Skeletal muscle tissue (tissue), 3 donors: ENCODE measurements at regions not wholly inside any gene's neighbourhood (a gene's known extent, or its start where the extent isn't known, plus 50 kb on each side); places are given as distances from the start of the nearest gene placed in this dataset.

Experiments
- H3K27ac ChIP-seq: one replicate; pipeline ENCODE4 v1.7.0; 2013; ENCODE audit warnings: mild to moderate bottlenecking, low read depth, low read length, inconsistent platforms
- H3K27me3 ChIP-seq, 3 donors: one replicate each; pipeline ENCODE4 v1.7.0; 2013; ENCODE audit warnings: low read length in 3 of 3; ENCODE audit not compliant: control insufficient read depth in 3 of 3, insufficient read depth in 3 of 3
- H3K36me3 ChIP-seq, 3 donors: one replicate each; pipeline ENCODE4 v1.7.0; 2013; ENCODE audit warnings: low read length in 3 of 3; ENCODE audit not compliant: control insufficient read depth in 3 of 3, insufficient read depth in 3 of 3
- H3K4me1 ChIP-seq, 3 donors: one replicate each; pipeline ENCODE4 v1.7.0; 2013; ENCODE audit warnings: low read length in 3 of 3, mild to moderate bottlenecking in 3 of 3; ENCODE audit not compliant: control insufficient read depth in 3 of 3, insufficient read depth in 3 of 3
- H3K4me3 ChIP-seq, 3 donors: one replicate each; pipeline ENCODE4 v1.7.0; 2013; ENCODE audit warnings: low read length in 3 of 3
- H3K9ac ChIP-seq, 3 donors: one replicate each; pipeline ENCODE4 v1.7.0; 2013; ENCODE audit warnings: low read length in 3 of 3, mild to moderate bottlenecking in 3 of 3, moderate library complexity in 2 of 3, low read depth in 1 of 3
- H3K9me3 ChIP-seq, 3 donors: one replicate each; pipeline ENCODE4 v1.7.0; 2013; ENCODE audit warnings: low read length in 3 of 3; ENCODE audit not compliant: control insufficient read depth in 3 of 3
- donor health status: Osteomylitis.

DNA sequence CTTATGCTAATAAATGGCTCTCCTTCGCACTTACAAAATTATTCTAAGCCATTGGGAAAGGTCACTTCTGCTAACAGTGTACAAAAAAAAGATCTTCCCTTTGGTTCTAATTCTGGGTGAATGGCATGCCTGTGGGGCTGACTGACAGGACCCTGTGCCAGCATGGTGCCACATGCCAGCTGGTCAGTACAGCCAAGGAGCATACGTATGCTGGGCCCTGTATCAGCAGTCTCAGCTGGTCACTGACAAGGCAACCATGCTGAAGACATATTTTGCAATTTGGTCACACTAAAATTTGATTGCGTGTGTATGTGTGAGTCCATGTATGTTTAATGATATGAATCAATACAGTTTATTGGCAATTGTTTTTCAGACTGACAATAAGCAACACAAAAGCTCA, 246.1 kb downstream of the TBL1XR1 start:
- no peaks in the 10 kb centered on the region for H3K36me3 ChIP-seq
- peak overlapping the region; percentile 32 to 69 (median 63) for H3K9ac ChIP-seq
- peak overlapping the region in 2 of 3 donors; percentile 13 to 36 for H3K4me3 ChIP-seq
- H3K9me3 ChIP-seq = no peaks in the 10 kb centered on the region
- no peaks in the 10 kb centered on the region for H3K27me3 ChIP-seq
- H3K4me1 ChIP-seq = peaks cover 29 to 35% (median 29%) of the 10 kb centered on the region in 3 donors
- H3K27ac ChIP-seq = peak overlapping the region; percentile 87

DNA sequence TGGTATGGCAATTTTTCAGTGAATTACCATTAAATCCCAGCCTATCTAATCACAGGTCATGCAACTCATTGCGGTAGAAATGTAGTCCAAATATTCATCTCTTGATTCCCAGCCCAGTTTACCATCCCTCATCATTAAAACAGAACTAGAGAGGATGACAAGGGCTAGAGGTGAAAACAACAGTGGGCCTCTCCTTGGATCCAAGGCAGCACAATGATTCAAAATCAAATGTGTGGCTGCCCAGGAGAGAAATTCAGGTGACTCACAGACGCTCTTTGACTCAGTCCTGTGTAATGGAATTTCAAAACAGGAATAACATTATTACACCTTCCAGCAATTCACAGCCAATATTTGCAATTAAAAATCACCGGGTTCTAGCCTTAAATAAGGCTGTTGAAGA, 246.5 kb downstream of the TBL1XR1 start:
- no peaks in the 10 kb centered on the region for H3K36me3 ChIP-seq
- H3K9ac ChIP-seq = peak overlapping the region; percentile 32 to 69 (median 63)
- peak overlapping the region in 2 of 3 donors; percentile 13 to 36 for H3K4me3 ChIP-seq
- peak overlapping the region; percentile 87 for H3K27ac ChIP-seq
- H3K27me3 ChIP-seq = no peaks in the 10 kb centered on the region
- H3K4me1 ChIP-seq = peaks cover 29 to 35% (median 29%) of the 10 kb centered on the region in 3 donors
- no peaks in the 10 kb centered on the region for H3K9me3 ChIP-seq

DNA sequence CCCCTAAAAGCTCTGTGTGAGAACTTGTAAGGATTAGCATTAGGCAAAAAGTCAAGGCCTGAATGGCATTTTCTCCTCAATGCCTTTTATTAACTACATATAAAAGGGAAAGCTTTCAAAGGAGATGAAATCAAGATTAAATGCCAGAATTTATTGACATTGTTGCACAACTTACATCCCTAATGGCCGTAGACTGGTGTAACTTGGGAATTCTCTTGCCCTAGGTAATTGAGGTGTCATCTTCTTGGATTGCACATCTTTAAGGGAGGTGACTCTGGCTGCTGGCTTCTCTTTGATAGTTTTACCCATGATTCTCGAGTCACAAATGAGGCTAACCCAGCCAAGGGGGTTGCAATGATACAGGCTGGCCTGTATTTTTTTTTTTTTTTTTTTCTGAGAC, 249.1 kb downstream of the TBL1XR1 start:
- Histone ChIP-seq H3K27me3 (no peaks in the 10 kb centered on the region), H3K27ac (no peak overlapping the region), H3K4me3 (no peak overlapping the region), H3K9ac (no peak overlapping the region), H3K4me1 (peaks cover 16 to 26% (median 20%) of the 10 kb centered on the region in 3 donors), H3K9me3 (no peaks in the 10 kb centered on the region), H3K36me3 (no peaks in the 10 kb centered on the region)

DNA sequence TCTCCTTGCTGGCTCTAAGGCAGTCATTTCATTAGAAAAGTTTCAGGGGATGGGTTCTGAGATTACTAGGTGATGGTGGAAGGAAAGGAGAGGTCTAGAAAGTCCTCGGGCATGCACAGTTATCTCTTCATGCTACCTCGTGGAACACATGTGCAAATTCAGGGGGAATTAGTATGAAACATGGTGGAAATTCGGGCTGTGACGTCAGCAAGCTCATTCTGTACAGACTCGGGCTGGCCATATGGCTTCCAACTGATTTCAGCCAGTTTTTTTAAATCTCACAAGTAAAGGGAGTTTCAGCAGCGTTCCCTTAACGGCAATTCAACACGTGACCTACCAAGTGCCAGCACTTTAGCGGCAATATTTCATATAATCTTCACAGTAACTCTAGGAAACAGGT, 251.1 kb downstream of the TBL1XR1 start:
- Histone ChIP-seq H3K36me3 (no peaks in the 10 kb centered on the region), H3K27ac (no peak overlapping the region), H3K9ac (no peak overlapping the region), H3K27me3 (no peaks in the 10 kb centered on the region), H3K9me3 (no peaks in the 10 kb centered on the region), H3K4me3 (no peak overlapping the region), H3K4me1 (peaks cover 8 to 12% (median 11%) of the 10 kb centered on the region in 3 donors)

DNA sequence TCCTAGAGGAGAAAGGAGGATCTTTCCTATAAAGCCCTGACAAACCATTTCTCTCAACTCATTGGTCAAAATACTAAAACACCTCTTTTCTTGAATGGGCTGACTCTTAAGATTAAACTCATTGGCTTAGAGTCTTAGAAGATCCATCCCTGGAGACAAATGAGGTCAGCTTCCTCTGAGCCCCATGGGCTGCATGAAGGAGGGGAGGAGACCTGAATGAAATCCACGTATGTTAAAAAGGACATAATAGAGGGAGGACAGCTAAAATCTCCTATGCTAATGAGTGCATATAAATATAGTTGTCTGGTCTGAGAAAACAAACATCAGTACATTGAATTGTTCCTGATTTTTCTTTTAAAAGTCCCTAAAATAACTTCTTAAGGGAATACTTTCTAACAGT, 255.0 kb downstream of the TBL1XR1 start:
- H3K4me3 ChIP-seq = no peak overlapping the region
- no peak overlapping the region for H3K27ac ChIP-seq
- H3K27me3 ChIP-seq = no peaks in the 10 kb centered on the region
- H3K9ac ChIP-seq = no peak overlapping the region
- no peaks in the 10 kb centered on the region for H3K9me3 ChIP-seq
- H3K4me1 ChIP-seq = peaks cover 0 to 2% (median 0%) of the 10 kb centered on the region in 3 donors
- H3K36me3 ChIP-seq = no peaks in the 10 kb centered on the region

DNA sequence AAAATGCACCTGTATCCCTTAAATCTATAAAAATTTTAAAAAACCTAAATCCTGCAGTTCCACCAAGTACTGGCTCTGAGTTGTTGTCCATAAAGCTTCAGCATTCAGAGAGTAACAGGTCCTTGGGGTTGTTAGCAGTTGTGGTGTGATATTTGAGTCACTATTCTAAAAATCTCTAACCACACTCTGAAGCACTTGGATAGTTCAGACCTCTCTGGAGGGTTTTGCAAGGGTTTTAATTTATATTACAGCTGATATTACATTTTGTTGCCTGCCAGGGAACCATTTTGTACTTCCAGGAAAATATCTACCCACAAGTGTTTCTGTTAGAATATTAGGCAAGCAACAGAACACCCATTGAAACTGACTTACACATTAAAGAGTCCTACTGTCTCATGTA, 255.6 kb downstream of the TBL1XR1 start:
- no peaks in the 10 kb centered on the region for H3K27me3 ChIP-seq
- peaks cover 0 to 2% (median 0%) of the 10 kb centered on the region in 3 donors for H3K4me1 ChIP-seq
- H3K27ac ChIP-seq = no peak overlapping the region
- H3K9me3 ChIP-seq = no peaks in the 10 kb centered on the region
- no peak overlapping the region for H3K4me3 ChIP-seq
- no peak overlapping the region for H3K9ac ChIP-seq
- no peaks in the 10 kb centered on the region for H3K36me3 ChIP-seq

DNA sequence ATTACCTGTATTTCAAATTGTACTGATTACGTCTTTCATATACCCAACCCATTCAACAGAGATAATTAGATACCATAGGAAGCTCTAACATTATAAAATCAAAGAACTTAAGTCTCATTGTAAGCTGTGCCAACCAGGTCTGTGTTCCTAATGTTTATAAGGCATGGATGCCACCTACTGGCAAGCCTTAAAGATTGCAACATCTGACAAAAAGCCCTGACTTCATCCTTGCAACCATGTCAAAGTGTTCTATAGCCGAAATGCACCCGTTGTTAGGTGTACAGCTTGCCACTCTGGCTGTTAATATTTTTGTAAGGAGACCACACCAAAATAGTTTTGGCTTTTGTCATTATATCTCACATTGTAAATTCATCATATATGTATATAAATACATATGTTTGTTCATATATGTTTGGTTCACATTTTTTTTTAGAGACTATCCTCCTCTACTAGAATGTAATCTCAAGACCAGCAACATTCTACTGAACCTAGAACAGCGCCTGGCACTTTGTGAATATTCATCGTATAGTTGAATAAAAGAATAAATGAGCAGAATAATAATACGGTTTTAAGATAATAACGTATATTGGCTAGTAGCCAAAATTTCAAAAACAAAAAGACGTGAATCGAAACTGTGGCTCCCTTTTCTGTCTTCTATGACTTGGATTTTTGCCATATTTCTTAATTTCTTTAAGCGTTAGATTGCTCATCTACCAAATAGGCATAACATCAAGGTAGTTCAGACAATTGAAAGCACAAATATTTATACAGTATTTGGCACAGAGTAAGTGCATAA, 258.1 kb downstream of the TBL1XR1 start:
- Histone ChIP-seq H3K4me1 (peaks cover 0 to 2% (median 0%) of the 10 kb centered on the region in 3 donors), H3K9me3 (no peaks in the 10 kb centered on the region), H3K27me3 (no peaks in the 10 kb centered on the region), H3K4me3 (no peak overlapping the region), H3K9ac (no peak overlapping the region), H3K36me3 (no peaks in the 10 kb centered on the region), H3K27ac (no peak overlapping the region)

DNA sequence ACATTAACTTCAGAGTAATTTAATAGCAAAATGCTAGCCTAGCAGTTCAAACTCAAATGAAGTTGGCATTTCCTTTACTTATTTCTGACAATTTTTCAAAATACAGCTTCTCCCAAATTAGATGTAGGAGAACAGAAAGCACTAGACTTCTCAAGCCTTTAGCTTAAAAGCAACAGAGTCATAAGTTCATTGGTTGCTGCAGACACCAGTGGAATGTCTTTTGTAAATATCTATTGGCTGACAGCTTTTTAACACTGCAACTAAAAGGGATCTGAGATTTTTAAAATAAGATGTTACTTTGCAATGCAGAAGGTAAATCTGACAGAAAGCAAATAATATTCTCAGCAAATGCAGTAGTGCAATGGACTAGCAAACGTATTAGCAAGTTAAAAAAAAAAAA, 259.3 kb downstream of the TBL1XR1 start:
- Histone ChIP-seq H3K9ac (no peak overlapping the region), H3K4me3 (no peak overlapping the region), H3K36me3 (no peaks in the 10 kb centered on the region), H3K27ac (no peak overlapping the region), H3K9me3 (no peaks in the 10 kb centered on the region), H3K27me3 (no peaks in the 10 kb centered on the region), H3K4me1 (peaks cover 0 to 2% (median 0%) of the 10 kb centered on the region in 3 donors)

DNA sequence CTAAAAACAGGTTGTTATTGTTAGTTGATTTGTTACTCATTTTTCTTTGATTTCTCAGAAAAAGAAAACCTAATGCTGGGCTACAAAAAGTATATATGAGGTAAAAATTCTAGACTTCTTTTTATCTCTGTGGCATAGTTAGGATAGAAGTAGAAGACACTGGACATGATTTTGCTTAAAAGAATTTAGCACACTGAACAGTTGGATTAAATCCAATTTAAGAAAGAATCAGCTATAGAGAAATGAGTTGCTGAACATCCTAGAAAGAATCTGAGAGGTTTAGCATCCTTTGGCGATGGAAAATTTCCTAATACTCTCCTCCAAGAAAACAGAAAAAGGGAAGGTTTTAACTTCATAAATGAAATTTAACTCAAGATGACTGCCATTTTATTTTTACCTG, 259.7 kb downstream of the TBL1XR1 start:
- H3K36me3 ChIP-seq = no peaks in the 10 kb centered on the region
- H3K4me3 ChIP-seq = no peak overlapping the region
- no peaks in the 10 kb centered on the region for H3K9me3 ChIP-seq
- H3K4me1 ChIP-seq = peaks cover 0 to 2% (median 0%) of the 10 kb centered on the region in 3 donors
- no peak overlapping the region for H3K27ac ChIP-seq
- no peaks in the 10 kb centered on the region for H3K27me3 ChIP-seq
- no peak overlapping the region for H3K9ac ChIP-seq

DNA sequence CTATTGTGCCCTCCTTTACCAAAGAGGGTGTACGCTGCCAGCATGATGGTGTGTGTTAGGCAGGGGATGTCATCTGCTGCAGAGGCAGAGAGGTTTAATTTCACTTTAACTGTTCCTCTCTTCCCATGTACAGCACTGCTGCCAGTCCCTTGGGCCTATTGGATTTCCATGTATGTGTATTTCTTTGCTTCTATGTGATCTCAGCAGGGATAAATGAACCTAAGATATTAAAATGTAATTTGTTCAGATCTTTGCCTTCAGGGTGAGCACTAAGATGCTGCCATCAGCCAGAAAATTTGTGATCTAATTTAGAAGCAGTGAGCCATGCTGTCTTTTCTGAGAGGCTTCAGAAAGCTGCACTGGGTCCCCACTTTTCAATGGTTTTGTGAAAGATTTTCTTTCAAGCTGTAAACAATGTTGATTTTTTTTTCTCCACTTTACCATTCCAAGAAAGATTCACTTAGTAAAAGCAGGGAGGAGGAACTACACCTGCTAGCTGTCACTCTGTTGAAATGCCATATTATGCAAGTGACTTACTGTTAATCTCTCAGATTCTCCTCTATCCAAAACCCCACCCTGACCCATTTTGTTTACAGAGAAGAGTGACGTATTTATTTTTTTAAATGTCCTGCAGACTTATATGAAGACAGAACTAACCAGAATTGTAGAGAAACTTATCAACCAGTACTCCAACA, 261.9 kb downstream of the TBL1XR1 start:
- Histone ChIP-seq H3K36me3 (no peaks in the 10 kb centered on the region), H3K9me3 (no peaks in the 10 kb centered on the region), H3K27me3 (no peaks in the 10 kb centered on the region), H3K27ac (no peak overlapping the region), H3K4me1 (peaks cover 0 to 2% (median 0%) of the 10 kb centered on the region in 3 donors), H3K9ac (no peak overlapping the region), H3K4me3 (no peak overlapping the region)
